ENCODE measurements at regions not wholly inside any gene's neighbourhood (a gene's known extent, or its start where the extent isn't known, plus 50 kb on each side); places are given as distances from the start of the nearest gene placed in this dataset.

GRCh38 chr12:86796550-86796949 lies 540.4 kb upstream of the MGAT4C start:
- no peaks in the 10 kb centered on the region for H3K36me3 Mint-ChIP-seq (ENCODE audit: low read depth, unreplicated experiment)
- TF ChIP-seq CTCF (IDR thresholded peaks at IDR 0.05; ENCODE audit: unreplicated experiment), result no peak

GRCh38 chr12:86788661-86789060 lies 532.5 kb upstream of the MGAT4C start:
- no peak for TF ChIP-seq CTCF (IDR thresholded peaks at IDR 0.05; ENCODE audit: unreplicated experiment)
- H3K36me3 Mint-ChIP-seq (ENCODE audit: low read depth, unreplicated experiment), result no peaks in the 10 kb centered on the region
- no peak overlapping the region for H3K27ac Mint-ChIP-seq (ENCODE audit: unreplicated experiment)
- no peaks in the 10 kb centered on the region for H3K4me1 Mint-ChIP-seq (ENCODE audit: unreplicated experiment)
- no peak overlapping the region for H3K4me3 Mint-ChIP-seq (ENCODE audit: unreplicated experiment)
- no peaks in the 10 kb centered on the region for H3K27me3 Mint-ChIP-seq (ENCODE audit: unreplicated experiment)
- DNase-seq (ENCODE audit: low spot score), result no peak
- no peaks in the 10 kb centered on the region for H3K9me3 Mint-ChIP-seq (ENCODE audit: unreplicated experiment)

More at GRCh38 chr12:86796550-86796949, 540.4 kb upstream of the MGAT4C start:
- H3K27me3 Mint-ChIP-seq (ENCODE audit: unreplicated experiment), result no peaks in the 10 kb centered on the region
- no peaks in the 10 kb centered on the region for H3K9me3 Mint-ChIP-seq (ENCODE audit: unreplicated experiment)
- H3K4me1 Mint-ChIP-seq (ENCODE audit: unreplicated experiment), result no peaks in the 10 kb centered on the region
- no peak overlapping the region for H3K27ac Mint-ChIP-seq (ENCODE audit: unreplicated experiment)
- no peak for DNase-seq (ENCODE audit: low spot score)
- H3K4me3 Mint-ChIP-seq (ENCODE audit: unreplicated experiment), result no peak overlapping the region

GRCh38 chr12:86787419-86787818 lies 531.2 kb upstream of the MGAT4C start:
- H3K4me1 Mint-ChIP-seq (ENCODE audit: unreplicated experiment), result no peaks in the 10 kb centered on the region
- H3K27me3 Mint-ChIP-seq (ENCODE audit: unreplicated experiment), result no peaks in the 10 kb centered on the region
- no peak overlapping the region for H3K4me3 Mint-ChIP-seq (ENCODE audit: unreplicated experiment)
- no peak for TF ChIP-seq CTCF (IDR thresholded peaks at IDR 0.05; ENCODE audit: unreplicated experiment)
- H3K36me3 Mint-ChIP-seq (ENCODE audit: low read depth, unreplicated experiment), result no peaks in the 10 kb centered on the region
- H3K9me3 Mint-ChIP-seq (ENCODE audit: unreplicated experiment), result no peaks in the 10 kb centered on the region
- no peak overlapping the region for H3K27ac Mint-ChIP-seq (ENCODE audit: unreplicated experiment)
- no peak for DNase-seq (ENCODE audit: low spot score)

- H3K27me3 Mint-ChIP-seq (ENCODE audit: unreplicated experiment), result no peaks in the 10 kb centered on the region
- H3K9me3 Mint-ChIP-seq (ENCODE audit: unreplicated experiment), result no peaks in the 10 kb centered on the region
- no peak for DNase-seq (ENCODE audit: low spot score)
- no peaks in the 10 kb centered on the region for H3K36me3 Mint-ChIP-seq (ENCODE audit: low read depth, unreplicated experiment)
- H3K4me3 Mint-ChIP-seq (ENCODE audit: unreplicated experiment), result no peak overlapping the region
- H3K27ac Mint-ChIP-seq (ENCODE audit: unreplicated experiment), result no peak overlapping the region
- H3K4me1 Mint-ChIP-seq (ENCODE audit: unreplicated experiment), result no peaks in the 10 kb centered on the region
- TF ChIP-seq CTCF (IDR thresholded peaks at IDR 0.05; ENCODE audit: unreplicated experiment), result no peak
Measured at GRCh38 chr12:86777325-86777724, 521.1 kb upstream of the MGAT4C start.

GRCh38 chr12:86774841-86775388 lies 518.7 kb upstream of the MGAT4C start:
- Mint-ChIP-seq H3K27me3 (ENCODE audit: unreplicated experiment) (no peaks in the 10 kb centered on the region), H3K4me1 (ENCODE audit: unreplicated experiment) (no peaks in the 10 kb centered on the region), H3K27ac (ENCODE audit: unreplicated experiment) (no peak overlapping the region), H3K36me3 (ENCODE audit: low read depth, unreplicated experiment) (no peaks in the 10 kb centered on the region), H3K4me3 (ENCODE audit: unreplicated experiment) (no peak overlapping the region), H3K9me3 (ENCODE audit: unreplicated experiment) (no peaks in the 10 kb centered on the region)
- no peak for TF ChIP-seq CTCF (IDR thresholded peaks at IDR 0.05; ENCODE audit: unreplicated experiment)
- DNase-seq (ENCODE audit: low spot score), result no peak
